HCT116 (cell line): ENCODE measurements at regions not wholly inside any gene's neighbourhood (a gene's known extent, or its start where the extent isn't known, plus 50 kb on each side); places are given as distances from the start of the nearest gene placed in this dataset.

Source experiments
- ATAC-seq: fragments of 200-7000 bp; cut with Tn5 transposase; 2 replicates; pipeline ENCODE4 v1.9.1; 2020; ENCODE audit warnings: mild to moderate bottlenecking, moderate library complexity
- BruUV-seq: library from RNA; stranded (reverse); fragments of 400-500 nt; replicated peaks from 2 replicates; lab custom pipeline; 2021; lab: Mats Ljungman, UMichigan
- CTCF ChIA-PET: fragments of 300-600 bp; sonication (Branson Sonifier 250); formaldehyde crosslinking; loops from one replicate; lab custom pipeline; 2021; ENCODE audit warnings: antibody characterized with exemption; lab: Charles Lee
- POLR2A ChIA-PET: fragments of 300-600, 350-600 bp; sonication (Branson Sonifier 250); formaldehyde crosslinking; loops from one replicate; lab custom pipeline; 2021; ENCODE audit warnings: antibody characterized with exemption; lab: Charles Lee
- RAD21 ChIA-PET, 2 experiments: fragments of 300-600 bp; sonication (Branson Sonifier 250); formaldehyde crosslinking; loops; one replicate each; lab custom pipeline; 2023; ENCODE audit warnings: low total read pairs in 2 of 2; ENCODE audit not compliant: uncharacterized antibody in 2 of 2, unreplicated experiment in 2 of 2, low non-redundant PET in 1 of 2; lab: Charles Lee
- DNase-seq: peaks from one replicate; pipeline ENCODE4 v3.0.0-alpha.2; 2010; ENCODE audit warnings: low read depth, low spot score
- H2AFZ ChIP-seq: fragments of 200-600 bp; shearing (Covaris generic), sonication (generic); 2 replicates; pipeline ENCODE4 v1.6.1; 2017; ENCODE audit warnings: low read depth, mixed run types, mixed read lengths, antibody characterized with exemption, low read length; ENCODE audit not compliant: poor library complexity, severe bottlenecking
- H3K27ac ChIP-seq: 2 replicates; pipeline ENCODE4 v1.5.1; 2012; ENCODE audit warnings: low read depth, low read length
- H3K27me3 ChIP-seq: fragments of 200-600 bp; sonication (generic); 2 replicates; pipeline ENCODE4 v1.6.1; 2016; ENCODE audit warnings: mixed run types, low read length, mixed read lengths; ENCODE audit not compliant: insufficient read depth
- H3K36me3 ChIP-seq, 2 experiments: fragments of 200-500 bp in 1 of 2; fragments of 200-600 bp in 1 of 2; sonication (Bioruptor generic) in 1 of 2; sonication (generic) in 1 of 2; 2 replicates each; pipeline versions ENCODE4 v1.5.1 to v1.6.1; 2014 to 2016; ENCODE audit warnings: low read length in 2 of 2, inconsistent platforms in 1 of 2, mixed read lengths in 1 of 2, mixed run types in 1 of 2; ENCODE audit not compliant: insufficient read depth in 2 of 2, control insufficient read depth in 1 of 2
- H3K4me1 ChIP-seq, 2 experiments: fragments of 200-600 bp in 1 of 2; sonication (generic) in 1 of 2; 2 replicates each; pipeline versions ENCODE4 v1.5.1 to v1.6.1; 2012 to 2017; ENCODE audit warnings: low read length in 2 of 2, inconsistent platforms in 1 of 2, mild to moderate bottlenecking in 1 of 2, mixed read lengths in 1 of 2, mixed run types in 1 of 2, moderate library complexity in 1 of 2; ENCODE audit not compliant: insufficient read depth in 2 of 2, control insufficient read depth in 1 of 2
- H3K4me2 ChIP-seq: fragments of 200-600 bp; sonication (generic); 2 replicates; pipeline ENCODE4 v1.6.1; 2017; ENCODE audit warnings: mixed run types, low read length, mixed read lengths
- H3K4me3 ChIP-seq, 2 experiments: fragments of 200-600 bp in 1 of 2; sonication (generic) in 1 of 2; replicated peaks in 1 of 2; 2 replicates each; pipeline ENCODE4 v1.5.1; 2011 to 2016; ENCODE audit warnings: low read length in 2 of 2, control low read depth in 1 of 2, low read depth in 1 of 2, mild to moderate bottlenecking in 1 of 2, mixed read lengths in 1 of 2, mixed run types in 1 of 2
- H3K79me2 ChIP-seq: fragments of 200-600 bp; sonication (generic); 2 replicates; pipeline ENCODE4 v1.6.1; 2017; ENCODE audit warnings: mild to moderate bottlenecking, mixed run types, low read length, moderate library complexity, mixed read lengths; ENCODE audit not compliant: insufficient read depth
- H3K9ac ChIP-seq: fragments of 200-600 bp; sonication (generic); 2 replicates; pipeline ENCODE4 v1.6.1; 2016; ENCODE audit warnings: low read length, mixed read lengths
- H3K9me2 ChIP-seq: fragments of 200-600 bp; sonication (generic), shearing (Covaris generic); 2 replicates; pipeline ENCODE4 v1.6.1; 2017; ENCODE audit warnings: mixed run types, mild to moderate bottlenecking, moderate library complexity; ENCODE audit not compliant: insufficient read depth
- H3K9me3 ChIP-seq, 2 experiments: fragments of 200-500 bp in 1 of 2; fragments of 200-600 bp in 1 of 2; sonication (Bioruptor generic) in 1 of 2; sonication (generic) in 1 of 2; 2 replicates each; pipeline ENCODE4 v1.6.1; 2014 to 2017; ENCODE audit warnings: low read length in 2 of 2, mixed read lengths in 2 of 2, inconsistent platforms in 1 of 2, low read depth in 1 of 2, mild to moderate bottlenecking in 1 of 2, mixed run types in 1 of 2, moderate library complexity in 1 of 2; ENCODE audit not compliant: control insufficient read depth in 1 of 2, insufficient read depth in 1 of 2
- H4K20me1 ChIP-seq: fragments of 200-600 bp; sonication (generic), shearing (Covaris generic); 2 replicates; pipeline ENCODE4 v1.6.1; 2017; ENCODE audit warnings: mixed run types, mild to moderate bottlenecking, moderate library complexity; ENCODE audit not compliant: insufficient read depth
- CTCF ChIP-seq, 3 experiments: fragments of 200-600 bp in 1 of 3; sonication (generic) in 1 of 3; IDR thresholded peaks in 2 of 3; conservative IDR thresholded peaks in 1 of 3; 2 replicates each; pipeline ENCODE4 v1.5.1; 2012 to 2017; ENCODE audit warnings: low read depth in 2 of 3, low read length in 2 of 3, antibody characterized with exemption in 1 of 3, borderline replicate concordance in 1 of 3, control low read depth in 1 of 3, mild to moderate bottlenecking in 1 of 3, mixed read lengths in 1 of 3, mixed run types in 1 of 3, moderate library complexity in 1 of 3; ENCODE audit not compliant: insufficient read depth in 1 of 3
- JUND ChIP-seq: IDR thresholded peaks from 2 replicates; pipeline ENCODE4 v1.6.1; 2012
- SRF ChIP-seq: IDR thresholded peaks from 2 replicates; pipeline ENCODE4 v1.6.1; 2012; ENCODE audit warnings: low read depth
- TCF7L2 ChIP-seq: IDR thresholded peaks from 2 replicates; pipeline ENCODE4 v1.7.0; 2011; ENCODE audit warnings: borderline replicate concordance, inconsistent platforms; ENCODE audit not compliant: insufficient read depth, insufficient read length; ENCODE audit errors: extremely low read depth
- ZBTB33 ChIP-seq: IDR thresholded peaks from 2 replicates; pipeline ENCODE4 v1.6.1; 2011; ENCODE audit warnings: mild to moderate bottlenecking, low read length, moderate library complexity; ENCODE audit not compliant: insufficient replicate concordance; ENCODE audit errors: extremely low read depth
- intact Hi-C: fragments of 100-400 bp; cut with micrococcal nuclease; formaldehyde crosslinking; loops from 2 replicates; pipeline ENCODE4 v1.10.0; 2022

- H3K4me1 ChIP-seq: no peaks in the 10 kb centered on the region
- no peak overlapping the region for H3K9ac ChIP-seq
- H2AFZ ChIP-seq: no peak overlapping the region
- ATAC-seq (no peak), DNase-seq (no peak)
- intact Hi-C loops: no loop called here
- ChIA-PET RAD21 (no interaction called here), POLR2A (no interaction called here), CTCF (no interaction called here)
- H3K9me2 ChIP-seq: no peaks in the 10 kb centered on the region
- no peaks in the 10 kb centered on the region for H3K79me2 ChIP-seq
- peaks cover 12 to 22% of the 10 kb centered on the region in 2 experiments; a peak in 2 of 4 replicates for H3K9me3 ChIP-seq
- H3K36me3 ChIP-seq: no peaks in the 10 kb centered on the region
- H3K4me3 ChIP-seq: no peak overlapping the region
- H3K27ac ChIP-seq: no peak overlapping the region
- H3K27me3 ChIP-seq: no peaks in the 10 kb centered on the region
- no peak for TF ChIP-seq SRF
- no peak for TF ChIP-seq TCF7L2
- TF ChIP-seq ZBTB33: no peak
- TF ChIP-seq CTCF (IDR thresholded peaks at IDR 0.05 in 2 of 3, conservative IDR thresholded peaks at IDR 0.05 in 1 of 3; ENCODE audit: borderline replicate concordance in 1 of 3, insufficient read depth in 1 of 3, low read depth in 2 of 3, low read length in 2 of 3): no peak
- TF ChIP-seq JUND: no peak
- H4K20me1 ChIP-seq: no peaks in the 10 kb centered on the region
- no TSS peak for BruUV-seq
- H3K4me2 ChIP-seq: no peak overlapping the region
Observed at GRCh38 chr18:40652321-40652720, 1302.7 kb upstream of the PIK3C3 start.
